ENCODE measurements at regions not wholly inside any gene's neighbourhood (a gene's known extent, or its start where the extent isn't known, plus 50 kb on each side); places are given as distances from the start of the nearest gene placed in this dataset.
"Not testable (repeated sequence)": the region's sequence is repeated elsewhere in the genome, so short reads cannot be mapped to it uniquely, and the experiment has no call there.

DNA sequence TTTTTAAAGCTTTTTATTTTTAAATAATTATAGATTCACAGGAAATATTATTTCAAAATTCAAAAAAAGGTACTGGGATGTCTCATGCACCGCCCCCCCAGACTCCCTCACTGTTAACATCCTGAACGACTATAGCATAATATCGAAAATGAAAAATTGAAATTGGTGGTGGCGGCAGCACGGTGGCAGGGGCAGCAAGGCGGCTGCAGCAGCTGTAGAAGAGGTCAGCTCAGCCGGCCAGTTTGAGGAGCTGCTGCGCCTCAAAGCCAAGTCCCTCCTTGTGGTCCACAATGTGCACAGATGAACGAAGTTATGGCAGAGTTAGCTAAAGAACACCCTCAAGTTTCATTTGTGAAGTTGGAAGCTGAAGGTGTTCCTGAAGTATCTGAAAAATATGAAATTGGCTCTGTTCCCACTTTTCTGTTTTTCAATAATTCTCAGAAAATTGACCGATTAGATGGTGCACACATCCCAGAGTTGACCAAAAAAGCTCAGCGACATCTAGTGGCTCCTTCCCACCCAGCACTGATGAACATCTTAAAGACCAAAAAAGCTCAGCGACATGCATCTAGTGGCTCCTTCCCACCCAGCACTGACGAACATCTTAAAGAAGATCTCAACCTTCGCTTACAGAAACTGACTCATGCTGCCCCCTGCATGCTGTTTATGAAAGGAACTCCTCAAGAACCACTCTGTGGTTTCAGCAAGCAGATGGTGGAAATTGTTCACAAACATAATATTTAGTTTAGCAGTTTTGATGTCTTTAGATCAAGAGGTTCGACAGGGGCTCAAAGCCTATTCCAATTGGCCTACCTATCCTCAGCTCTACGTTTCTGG, 100.8 kb downstream of the FAM217A start:
- no peak for DNase-seq (ENCODE audit: low read depth, low spot score)
- Histone ChIP-seq H3K27me3 (ENCODE audit: control insufficient read depth, extremely low read depth, insufficient read depth, low read length) (no peaks in the 10 kb centered on the region), H2AFZ (ENCODE audit: control insufficient read depth, low read length) (no peak overlapping the region), H3K36me3 (ENCODE audit: control insufficient read depth in 2 of 2, extremely low read depth in 1 of 2, insufficient read depth in 2 of 2, low read length in 2 of 2) (no peaks in the 10 kb centered on the region), H3K27ac (ENCODE audit: control insufficient read depth, insufficient read depth, low read length) (no peak overlapping the region), H3K9me3 (ENCODE audit: control insufficient read depth, low read depth, low read length) (no peaks in the 10 kb centered on the region), H3K4me3 (ENCODE audit: control insufficient read depth in 2 of 3, extremely low read depth in 1 of 3, insufficient read depth in 2 of 3, low read depth in 1 of 3, low read length in 3 of 3) (no peak overlapping the region), H3K4me1 (ENCODE audit: control insufficient read depth, extremely low read depth, insufficient read depth, low read length) (no peaks in the 10 kb centered on the region), H3K79me2 (ENCODE audit: control insufficient read depth, insufficient read depth, low read length) (no peaks in the 10 kb centered on the region), H3K9ac (ENCODE audit: control insufficient read depth, extremely low read depth, insufficient read depth, low read length) (no peak overlapping the region), H4K20me1 (ENCODE audit: control insufficient read depth, extremely low read depth, insufficient read depth, low read length) (no peaks in the 10 kb centered on the region), H3K4me2 (ENCODE audit: control insufficient read depth, extremely low read depth, insufficient read depth, low read depth, low read length) (no peak overlapping the region), H3K9me1 (ENCODE audit: control insufficient read depth, extremely low read depth, insufficient read depth, low read length) (no peaks in the 10 kb centered on the region)
- dilution Hi-C loops (cut with MboI; ENCODE audit: extremely low pct_ligation_motif_present, low sequenced_read_pairs) = no loop called here
- peak; percentile 70 for FAIRE-seq
- TF ChIP-seq, protein P1, sequence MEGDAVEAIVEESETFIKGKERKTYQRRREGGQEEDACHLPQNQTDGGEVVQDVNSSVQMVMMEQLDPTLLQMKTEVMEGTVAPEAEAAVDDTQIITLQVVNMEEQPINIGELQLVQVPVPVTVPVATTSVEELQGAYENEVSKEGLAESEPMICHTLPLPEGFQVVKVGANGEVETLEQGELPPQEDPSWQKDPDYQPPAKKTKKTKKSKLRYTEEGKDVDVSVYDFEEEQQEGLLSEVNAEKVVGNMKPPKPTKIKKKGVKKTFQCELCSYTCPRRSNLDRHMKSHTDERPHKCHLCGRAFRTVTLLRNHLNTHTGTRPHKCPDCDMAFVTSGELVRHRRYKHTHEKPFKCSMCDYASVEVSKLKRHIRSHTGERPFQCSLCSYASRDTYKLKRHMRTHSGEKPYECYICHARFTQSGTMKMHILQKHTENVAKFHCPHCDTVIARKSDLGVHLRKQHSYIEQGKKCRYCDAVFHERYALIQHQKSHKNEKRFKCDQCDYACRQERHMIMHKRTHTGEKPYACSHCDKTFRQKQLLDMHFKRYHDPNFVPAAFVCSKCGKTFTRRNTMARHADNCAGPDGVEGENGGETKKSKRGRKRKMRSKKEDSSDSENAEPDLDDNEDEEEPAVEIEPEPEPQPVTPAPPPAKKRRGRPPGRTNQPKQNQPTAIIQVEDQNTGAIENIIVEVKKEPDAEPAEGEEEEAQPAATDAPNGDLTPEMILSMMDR (optimal IDR thresholded peaks at IDR 0.05 in 1 of 3, IDR thresholded peaks at IDR 0.05 in 1 of 3, conservative IDR thresholded peaks at IDR 0.05 in 1 of 3; ENCODE audit: extremely low read depth in 1 of 3, insufficient read depth in 2 of 3, low read length in 3 of 3) = peak; percentile 54 to 64 (median 63)
- no peak for TF ChIP-seq EZH2 (IDR thresholded peaks at IDR 0.05; ENCODE audit: low read length)

GRCh38 chr6:3978966-3979365, 100.0 kb downstream of the FAM217A start:
- H3K36me3 ChIP-seq (ENCODE audit: control insufficient read depth in 2 of 2, extremely low read depth in 1 of 2, insufficient read depth in 2 of 2, low read length in 2 of 2); dilution Hi-C loops (cut with MboI; ENCODE audit: extremely low pct_ligation_motif_present, low sequenced_read_pairs); H2AFZ ChIP-seq (ENCODE audit: control insufficient read depth, low read length); H3K9me1 ChIP-seq (ENCODE audit: control insufficient read depth, extremely low read depth, insufficient read depth, low read length); H3K4me2 ChIP-seq (ENCODE audit: control insufficient read depth, extremely low read depth, insufficient read depth, low read depth, low read length); DNase-seq (ENCODE audit: low read depth, low spot score); H3K9me3 ChIP-seq (ENCODE audit: control insufficient read depth, low read depth, low read length); H3K4me3 ChIP-seq (ENCODE audit: control insufficient read depth in 2 of 3, extremely low read depth in 1 of 3, insufficient read depth in 2 of 3, low read depth in 1 of 3, low read length in 3 of 3); H3K27me3 ChIP-seq (ENCODE audit: control insufficient read depth, extremely low read depth, insufficient read depth, low read length); H3K4me1 ChIP-seq (ENCODE audit: control insufficient read depth, extremely low read depth, insufficient read depth, low read length); FAIRE-seq; H4K20me1 ChIP-seq (ENCODE audit: control insufficient read depth, extremely low read depth, insufficient read depth, low read length); H3K79me2 ChIP-seq (ENCODE audit: control insufficient read depth, insufficient read depth, low read length); H3K27ac ChIP-seq (ENCODE audit: control insufficient read depth, insufficient read depth, low read length); H3K9ac ChIP-seq (ENCODE audit: control insufficient read depth, extremely low read depth, insufficient read depth, low read length): not testable (repeated sequence)

DNA sequence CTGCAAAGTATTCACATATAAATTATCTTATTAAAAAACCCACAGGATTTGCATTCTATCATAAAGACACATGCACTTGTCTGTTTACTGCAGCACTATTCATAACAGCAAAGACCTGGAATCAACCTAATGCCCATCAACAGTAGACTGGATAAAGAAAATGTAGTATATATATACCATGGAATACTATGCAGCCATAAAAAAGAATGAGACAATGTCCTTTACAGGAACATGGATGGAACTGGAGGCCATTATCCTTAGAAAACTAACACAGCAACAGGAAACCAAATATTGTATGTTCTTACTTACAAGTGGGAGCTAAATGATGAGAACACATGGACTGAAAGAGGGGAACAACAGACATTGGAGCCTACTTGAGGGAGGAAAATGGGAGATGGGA, 97.0 kb downstream of the FAM217A start:
- DNase-seq (ENCODE audit: low read depth, low spot score) (no peak), FAIRE-seq (no peak)
- H4K20me1 ChIP-seq (ENCODE audit: control insufficient read depth, extremely low read depth, insufficient read depth, low read length) = no peaks in the 10 kb centered on the region
- H3K27ac ChIP-seq (ENCODE audit: control insufficient read depth, insufficient read depth, low read length) = no peak overlapping the region
- dilution Hi-C loops (cut with MboI; ENCODE audit: extremely low pct_ligation_motif_present, low sequenced_read_pairs) = no loop called here
- TF ChIP-seq EZH2 (IDR thresholded peaks at IDR 0.05; ENCODE audit: low read length) = no peak
- TF ChIP-seq, protein P1 (optimal IDR thresholded peaks at IDR 0.05 in 1 of 3, IDR thresholded peaks at IDR 0.05 in 1 of 3, conservative IDR thresholded peaks at IDR 0.05 in 1 of 3; ENCODE audit: extremely low read depth in 1 of 3, insufficient read depth in 2 of 3, low read length in 3 of 3) = no peak
- H3K4me3 ChIP-seq (ENCODE audit: control insufficient read depth in 2 of 3, extremely low read depth in 1 of 3, insufficient read depth in 2 of 3, low read depth in 1 of 3, low read length in 3 of 3) = no peak overlapping the region
- H3K9ac ChIP-seq (ENCODE audit: control insufficient read depth, extremely low read depth, insufficient read depth, low read length) = no peak overlapping the region
- H3K9me1 ChIP-seq (ENCODE audit: control insufficient read depth, extremely low read depth, insufficient read depth, low read length) = no peaks in the 10 kb centered on the region
- no peaks in the 10 kb centered on the region for H3K79me2 ChIP-seq (ENCODE audit: control insufficient read depth, insufficient read depth, low read length)
- no peaks in the 10 kb centered on the region for H3K36me3 ChIP-seq (ENCODE audit: control insufficient read depth in 2 of 2, extremely low read depth in 1 of 2, insufficient read depth in 2 of 2, low read length in 2 of 2)
- H3K27me3 ChIP-seq (ENCODE audit: control insufficient read depth, extremely low read depth, insufficient read depth, low read length) = no peaks in the 10 kb centered on the region
- no peaks in the 10 kb centered on the region for H3K4me1 ChIP-seq (ENCODE audit: control insufficient read depth, extremely low read depth, insufficient read depth, low read length)
- no peak overlapping the region for H3K4me2 ChIP-seq (ENCODE audit: control insufficient read depth, extremely low read depth, insufficient read depth, low read depth, low read length)
- H3K9me3 ChIP-seq (ENCODE audit: control insufficient read depth, low read depth, low read length) = no peaks in the 10 kb centered on the region
- H2AFZ ChIP-seq (ENCODE audit: control insufficient read depth, low read length) = no peak overlapping the region
